HepG2 (cell line): ENCODE measurements at regions not wholly inside any gene's neighbourhood (a gene's known extent, or its start where the extent isn't known, plus 50 kb on each side); places are given as distances from the start of the nearest gene placed in this dataset.

Experiments used
- ATAC-seq: fragments of 200-7000 bp; cut with Tn5 transposase; 3 replicates; pipeline ENCODE4 v1.9.1; 2020; ENCODE audit warnings: mild to moderate bottlenecking, moderate library complexity
- BruUV-seq: library from RNA; stranded (reverse); fragments of 400-500 nt; replicated peaks from 2 replicates; lab custom pipeline; 2021; lab: Mats Ljungman, UMichigan
- CTCF ChIA-PET: fragments of 300-600 bp; formaldehyde crosslinking; extraction: SDS; loops from one replicate; lab custom pipeline; 2021; ENCODE audit warnings: low total read pairs, inconsistent platforms, low intra/inter-chr PET ratio; lab: Yijun Ruan, JAX
- POLR2A ChIA-PET: fragments of 350-600 bp; sonication (Branson Sonifier 250); formaldehyde crosslinking; loops from one replicate; lab custom pipeline; 2020; ENCODE audit warnings: antibody characterized with exemption, inconsistent platforms; lab: Yijun Ruan, JAX
- DNase-seq: peaks from one replicate; pipeline ENCODE4 v3.0.0-alpha.2; 2015; ENCODE audit warnings: low spot score
- FAIRE-seq: peaks from 3 replicates; lab custom pipeline; 2011; peaks lifted over from hg19 to GRCh38; lab: Jason Lieb, UNC
- H2AFZ ChIP-seq: one replicate; pipeline ENCODE4 v1.6.1; 2011; ENCODE audit warnings: low read length, inconsistent platforms
- H3K27ac ChIP-seq: fragments of 300-600 bp; 3 replicates; pipeline ENCODE4 v1.8.0; 2011; ENCODE audit warnings: mixed run types, mild to moderate bottlenecking, mixed read lengths, low read length, inconsistent platforms; ENCODE audit not compliant: insufficient read depth; ENCODE audit errors: extremely low read length
- H3K27me3 ChIP-seq, 2 experiments: fragments of 200-600 bp in 1 of 2; 2 replicates in 1 of 2; 3 replicates in 1 of 2; pipeline versions ENCODE4 v1.6.0 to v1.8.0; 2011; ENCODE audit warnings: low read length in 2 of 2, mild to moderate bottlenecking in 2 of 2, moderate library complexity in 2 of 2, inconsistent platforms in 1 of 2; ENCODE audit not compliant: insufficient read depth in 2 of 2, control insufficient read depth in 1 of 2
- H3K36me3 ChIP-seq, 2 experiments: fragments of 200-600 bp in 1 of 2; replicated peaks in 1 of 2; 2 replicates in 1 of 2; 3 replicates in 1 of 2; pipeline versions ENCODE4 v1.5.1 to v1.8.0; 2011; ENCODE audit warnings: low read length in 2 of 2, inconsistent platforms in 1 of 2; ENCODE audit not compliant: insufficient read depth in 2 of 2, control insufficient read depth in 1 of 2
- H3K4me1 ChIP-seq: 2 replicates; pipeline ENCODE4 v1.5.1; 2012; ENCODE audit warnings: low read length, inconsistent platforms; ENCODE audit not compliant: insufficient read depth
- H3K4me2 ChIP-seq: 2 replicates; pipeline ENCODE4 v1.6.0; 2011; ENCODE audit warnings: low read depth, low read length, inconsistent platforms
- H3K4me3 ChIP-seq, 3 experiments: fragments of 200-600 bp in 1 of 3; sonication (generic), shearing (Covaris generic) in 1 of 3; replicated peaks in 1 of 3; 2 replicates each; pipeline ENCODE4 v1.5.1; 2011 to 2016; ENCODE audit warnings: low read length in 3 of 3, inconsistent platforms in 2 of 3, low read depth in 2 of 3, mild to moderate bottlenecking in 2 of 3, control low read depth in 1 of 3, mixed read lengths in 1 of 3; ENCODE audit not compliant: insufficient read depth in 1 of 3
- H3K79me2 ChIP-seq: one replicate; pipeline ENCODE4 v1.6.1; 2011; ENCODE audit warnings: low read length, inconsistent platforms; ENCODE audit not compliant: insufficient read depth
- H3K9ac ChIP-seq: 2 replicates; pipeline ENCODE4 v1.6.0; 2011; ENCODE audit warnings: mild to moderate bottlenecking, low read depth, low read length, inconsistent platforms; ENCODE audit not compliant: insufficient read depth
- H3K9me3 ChIP-seq: 2 replicates; pipeline ENCODE4 v1.5.1; 2012; ENCODE audit warnings: mild to moderate bottlenecking, low read length
- H4K20me1 ChIP-seq: 2 replicates; pipeline ENCODE4 v1.6.0; 2011; ENCODE audit warnings: inconsistent platforms, mild to moderate bottlenecking, low read length, moderate library complexity; ENCODE audit not compliant: insufficient read depth
- AHR ChIP-seq: IDR thresholded peaks from 2 replicates; pipeline ENCODE4 v1.6.1; 2018; ENCODE audit warnings: missing genetic modification reagents, missing compliant biosample characterization
- CBX2 ChIP-seq, 2 experiments: fragments of 200-600 bp in 1 of 2; sonication (generic); formaldehyde crosslinking in 1 of 2; IDR thresholded peaks; 2 replicates each; pipeline versions ENCODE4 v1.7.0 to v1.8.1; 2018 to 2022; ENCODE audit warnings: low read depth in 2 of 2, low read length in 1 of 2, mild to moderate bottlenecking in 1 of 2, missing genetic modification reagents in 1 of 2
- DPF2 ChIP-seq: sonication (generic); formaldehyde crosslinking; IDR thresholded peaks from 2 replicates; pipeline ENCODE4 v1.4.0; 2020; ENCODE audit warnings: mild to moderate bottlenecking, low read depth, missing genetic modification reagents, borderline replicate concordance
- FOXO1 ChIP-seq: sonication (generic); formaldehyde crosslinking; IDR thresholded peaks from 2 replicates; pipeline ENCODE4 v1.4.0; 2020; ENCODE audit warnings: missing genetic modification reagents
- GABPB1 ChIP-seq: IDR thresholded peaks from 2 replicates; pipeline ENCODE4 v1.6.1; 2016; ENCODE audit warnings: mild to moderate bottlenecking, missing genetic modification reagents, moderate library complexity, missing compliant biosample characterization
- HNRNPK ChIP-seq: fragments of 200-400 bp; formaldehyde crosslinking; IDR thresholded peaks from 2 replicates; pipeline ENCODE4 v1.6.1; 2018; ENCODE audit warnings: low read length, low read depth, moderate library complexity, mild to moderate bottlenecking; ENCODE audit not compliant: poor library complexity, severe bottlenecking
- KDM2A ChIP-seq: sonication (generic); formaldehyde crosslinking; IDR thresholded peaks from 2 replicates; pipeline ENCODE4 v1.4.0; 2020; ENCODE audit warnings: low read depth, missing genetic modification reagents, borderline replicate concordance
- MAFK ChIP-seq, 2 experiments: IDR thresholded peaks in 1 of 2; conservative IDR thresholded peaks in 1 of 2; 2 replicates each; pipeline ENCODE4 v1.6.1; 2011; ENCODE audit warnings: improper control_type of control experiment in 2 of 2, low read length in 2 of 2
- ZBTB49 ChIP-seq: sonication (generic); formaldehyde crosslinking; IDR thresholded peaks from 2 replicates; pipeline ENCODE4 v1.4.0; 2020; ENCODE audit warnings: missing genetic modification reagents, borderline replicate concordance
- ZNF772 ChIP-seq: sonication (generic); formaldehyde crosslinking; IDR thresholded peaks from 2 replicates; pipeline ENCODE4 v1.5.0; 2020; ENCODE audit warnings: mild to moderate bottlenecking, missing genetic modification reagents
- WGBS: methylation state at CpG from one replicate; pipeline ENCODE4 v1.1.6; 2017; ENCODE audit warnings: low lambda C conversion rate; 5-methylcytosine and 5-hydroxymethylcytosine counted together
- in situ Hi-C: cut with HindIII; loops from 2 replicates; pipeline ENCODE4 v1.10.0; 2017; ENCODE audit warnings: low pct_unique_long_range_greater_than_20kb; ENCODE audit not compliant: extremely low pct_ligation_motif_present
- intact Hi-C: fragments of 100-400 bp; cut with micrococcal nuclease; formaldehyde crosslinking; loops from one replicate; pipeline ENCODE4 v1.10.0; 2022; ENCODE audit not compliant: unreplicated experiment
- TF ChIP-seq, protein P1 (sequence below): sonication (generic); formaldehyde crosslinking; IDR thresholded peaks from 2 replicates; pipeline ENCODE4 v1.4.0; 2020; ENCODE audit warnings: missing genetic modification reagents

DNA sequence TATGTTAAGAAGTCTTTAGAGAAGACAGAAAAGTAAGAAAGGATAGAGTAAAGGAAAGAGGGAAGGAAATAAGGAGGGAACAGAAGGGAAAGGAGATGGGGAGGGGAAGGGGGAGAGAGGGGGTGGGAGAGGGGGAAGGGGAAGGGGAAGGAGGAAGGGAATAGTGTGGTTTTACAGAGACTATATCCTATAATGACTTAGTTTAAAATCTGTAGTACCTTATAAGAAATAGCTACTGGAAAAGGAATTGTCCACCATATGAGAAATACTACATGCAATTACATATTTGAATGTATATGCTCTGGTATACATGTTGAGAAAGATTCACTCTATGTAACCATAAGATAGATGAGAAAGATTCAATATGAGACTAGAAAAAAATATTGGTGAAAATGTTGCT is 1042.3 kb downstream of the BRINP3 start:
- no peaks in the 10 kb centered on the region for H3K36me3 ChIP-seq
- TF ChIP-seq ZNF772 (CRISPR knock-in tag) = no peak
- no peak for TF ChIP-seq AHR (CRISPR knock-in tag)
- TF ChIP-seq, protein P1, sequence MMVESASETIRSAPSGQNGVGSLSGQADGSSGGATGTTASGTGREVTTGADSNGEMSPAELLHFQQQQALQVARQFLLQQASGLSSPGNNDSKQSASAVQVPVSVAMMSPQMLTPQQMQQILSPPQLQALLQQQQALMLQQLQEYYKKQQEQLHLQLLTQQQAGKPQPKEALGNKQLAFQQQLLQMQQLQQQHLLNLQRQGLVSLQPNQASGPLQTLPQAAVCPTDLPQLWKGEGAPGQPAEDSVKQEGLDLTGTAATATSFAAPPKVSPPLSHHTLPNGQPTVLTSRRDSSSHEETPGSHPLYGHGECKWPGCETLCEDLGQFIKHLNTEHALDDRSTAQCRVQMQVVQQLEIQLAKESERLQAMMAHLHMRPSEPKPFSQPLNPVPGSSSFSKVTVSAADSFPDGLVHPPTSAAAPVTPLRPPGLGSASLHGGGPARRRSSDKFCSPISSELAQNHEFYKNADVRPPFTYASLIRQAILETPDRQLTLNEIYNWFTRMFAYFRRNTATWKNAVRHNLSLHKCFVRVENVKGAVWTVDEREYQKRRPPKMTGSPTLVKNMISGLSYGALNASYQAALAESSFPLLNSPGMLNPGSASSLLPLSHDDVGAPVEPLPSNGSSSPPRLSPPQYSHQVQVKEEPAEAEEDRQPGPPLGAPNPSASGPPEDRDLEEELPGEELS (CRISPR knock-in tag) = no peak
- TF ChIP-seq CBX2 (IDR thresholded peaks at IDR 0.05; ENCODE audit: low read depth, low read length) = no peak
- no peak for TF ChIP-seq CBX2 (CRISPR knock-in tag; IDR thresholded peaks at IDR 0.05; ENCODE audit: low read depth)
- TF ChIP-seq DPF2 (CRISPR knock-in tag) = no peak
- no peak for TF ChIP-seq KDM2A
- TF ChIP-seq HNRNPK = peak; percentile 83
- TF ChIP-seq, all 625 proteins: peak for 1
- Histone ChIP-seq H3K4me3 (no peak overlapping the region), H4K20me1 (no peaks in the 10 kb centered on the region), H3K79me2 (no peaks in the 10 kb centered on the region), H3K27ac (no peak overlapping the region), H2AFZ (no peak overlapping the region), H3K4me1 (no peaks in the 10 kb centered on the region), H3K9ac (no peak overlapping the region), H3K9me3 (no peaks in the 10 kb centered on the region), H3K4me2 (no peak overlapping the region), H3K27me3 (no peaks in the 10 kb centered on the region)
- no peak for DNase-seq
- no TSS peak for BruUV-seq
- ChIA-PET POLR2A (no interaction called here), CTCF (no interaction called here)
- ATAC-seq = no peak
- intact Hi-C loops = no loop called here
- FAIRE-seq = no peak
- in situ Hi-C loops = no loop called here

- Histone ChIP-seq H4K20me1 (no peaks in the 10 kb centered on the region), H2AFZ (no peak overlapping the region), H3K79me2 (no peaks in the 10 kb centered on the region), H3K27ac (no peak overlapping the region), H3K4me2 (no peak overlapping the region), H3K4me1 (no peaks in the 10 kb centered on the region), H3K4me3 (no peak overlapping the region), H3K9ac (no peak overlapping the region), H3K27me3 (no peaks in the 10 kb centered on the region), H3K9me3 (no peaks in the 10 kb centered on the region), H3K36me3 (no peaks in the 10 kb centered on the region)
- DNase-seq (no peak), ATAC-seq (no peak), FAIRE-seq (no peak)
- BruUV-seq = no TSS peak
- intact Hi-C loops = no loop called here
- CTCF ChIA-PET = no interaction called here
- POLR2A ChIA-PET = no interaction called here
- WGBS = 5% methylated on average over 3 of the region's 3 CpGs
- in situ Hi-C loops = no loop called here
- TF ChIP-seq FOXO1 (CRISPR knock-in tag) (no peak), MAFK (conservative IDR thresholded peaks at IDR 0.05 in 1 of 2, IDR thresholded peaks at IDR 0.05 in 1 of 2; ENCODE audit: low read length in 2 of 2) (peak; percentile 56 to 66), GABPB1 (CRISPR knock-in tag) (no peak), ZBTB49 (CRISPR knock-in tag) (no peak)
Measured at GRCh38 chr1:189438808-189439207, 1038.9 kb downstream of the BRINP3 start.
